HG03175 (cell line): ENCODE measurements at regions not wholly inside any gene's neighbourhood (a gene's known extent, or its start where the extent isn't known, plus 50 kb on each side); places are given as distances from the start of the nearest gene placed in this dataset.

Source experiments
- ATAC-seq: cut with Tn5 transposase; IDR thresholded peaks from one replicate; pipeline ENCODE4 v1.9.1; 2021; ENCODE audit warnings: mild to moderate bottlenecking, moderate library complexity; ENCODE audit not compliant: unreplicated experiment

DNA sequence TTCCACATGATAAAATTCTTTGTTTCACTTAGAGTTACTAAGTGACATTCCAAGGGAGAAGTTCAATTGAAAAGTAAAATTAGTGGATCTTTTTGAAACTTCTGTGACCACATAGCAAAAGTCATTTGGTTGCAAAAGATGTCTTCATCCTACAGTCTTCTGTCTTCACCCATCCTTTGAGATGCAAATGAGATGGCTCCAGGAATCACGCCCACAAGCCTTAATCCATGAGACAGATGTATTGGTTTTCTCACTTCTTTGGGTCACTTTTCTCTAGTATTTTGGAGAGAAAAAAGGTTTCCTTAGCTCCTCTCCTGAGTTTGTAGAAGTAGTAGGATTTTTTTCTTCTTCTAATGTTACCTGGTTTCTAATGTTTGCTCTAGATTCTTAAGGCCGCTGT lies 259.5 kb upstream of the SLC10A2 start:
- no peak for ATAC-seq

DNA sequence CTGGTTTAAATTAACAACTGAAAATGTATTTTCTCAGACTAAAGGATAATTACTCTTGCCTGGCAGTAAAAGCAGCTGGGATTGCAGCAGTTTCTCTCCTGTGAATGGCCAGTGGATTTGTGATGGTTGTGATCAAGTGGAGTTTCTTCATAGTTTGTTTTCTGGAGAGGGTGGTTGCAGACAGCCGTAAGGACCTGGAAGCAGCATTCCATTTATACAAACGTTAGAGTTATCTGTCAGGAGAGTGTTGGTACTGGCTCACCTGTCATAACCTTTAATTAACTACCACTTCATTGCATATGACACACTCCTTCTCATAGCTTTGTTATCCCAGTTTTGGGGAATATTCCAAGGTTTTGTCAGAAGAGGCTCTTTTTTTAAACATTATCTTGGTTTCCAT lies 258.4 kb upstream of the SLC10A2 start:
- ATAC-seq = no peak

DNA sequence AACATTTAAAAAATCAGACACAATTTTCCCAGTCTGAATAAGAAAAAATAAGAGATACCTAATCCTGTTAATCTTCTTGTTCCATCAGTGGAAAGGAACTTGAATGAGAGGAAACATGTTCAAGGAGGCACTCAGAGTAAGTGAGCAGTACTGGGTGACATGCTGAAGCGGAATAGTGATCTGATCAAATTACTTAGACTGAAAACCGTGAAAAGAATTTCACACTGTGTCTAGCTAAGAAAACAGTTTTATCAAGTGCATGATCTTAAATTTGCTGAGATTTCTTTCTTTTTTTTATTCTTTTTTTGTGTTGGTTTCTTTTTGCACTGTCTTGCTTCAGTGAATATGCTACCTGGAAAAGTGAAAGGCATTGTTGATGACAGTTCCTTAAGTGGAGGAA lies 249.5 kb upstream of the SLC10A2 start:
- no peak for ATAC-seq

DNA sequence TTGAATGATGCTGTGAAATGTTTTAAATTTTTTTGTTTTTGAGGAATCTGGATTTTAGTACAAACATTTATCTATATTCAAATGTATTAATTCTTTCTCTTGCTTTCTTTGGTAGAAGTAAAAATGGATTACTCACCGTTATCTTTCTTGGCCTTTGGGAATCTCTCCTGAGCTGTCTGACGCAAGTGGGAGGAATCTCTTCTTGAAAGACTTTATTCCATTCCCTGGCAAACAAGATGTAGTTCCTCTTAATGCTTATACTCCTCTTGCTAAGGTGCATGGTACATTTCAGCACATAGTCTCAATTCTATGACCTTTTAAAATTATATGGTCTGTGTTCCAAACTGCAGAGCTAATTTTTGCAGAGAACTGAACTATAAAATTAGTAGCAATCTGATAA lies 246.2 kb upstream of the SLC10A2 start:
- no peak for ATAC-seq

DNA sequence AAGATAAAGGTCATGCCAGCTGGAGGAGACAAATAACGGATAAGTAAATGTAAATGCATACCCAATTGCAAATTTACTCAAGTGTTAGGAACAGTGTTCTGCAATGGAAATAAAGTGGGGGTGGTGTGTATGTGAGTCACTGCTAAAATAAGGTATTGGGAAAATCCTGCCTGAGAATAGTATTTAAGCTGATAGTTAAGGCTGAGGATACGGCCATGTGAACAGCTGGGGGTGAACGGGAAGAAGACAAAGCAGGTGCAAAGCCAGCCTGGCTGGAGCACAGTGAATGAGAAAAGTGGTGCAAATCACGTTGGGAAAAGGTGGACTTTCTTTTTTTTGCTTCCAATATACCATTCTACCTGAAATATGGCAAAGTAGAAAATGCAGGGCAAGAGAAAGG lies 242.4 kb upstream of the SLC10A2 start:
- no peak for ATAC-seq

DNA sequence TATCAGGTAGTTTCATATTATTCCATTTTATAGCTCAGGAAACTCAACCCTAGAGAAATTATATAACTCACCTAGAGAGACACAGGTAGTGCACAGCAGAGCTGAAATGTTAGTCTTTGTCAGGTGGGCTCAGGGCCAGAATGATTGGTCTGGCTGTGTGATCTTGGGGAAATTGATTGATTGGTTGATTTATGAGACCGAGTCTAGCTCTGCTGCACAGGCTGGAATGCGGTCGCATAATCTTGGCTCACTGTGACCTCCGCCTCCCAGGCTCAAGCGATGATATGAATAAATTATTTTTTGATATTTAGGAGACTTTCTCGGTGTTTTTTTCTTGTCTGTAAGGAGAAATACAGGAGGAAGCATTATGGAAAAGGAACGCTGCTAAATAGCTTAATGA lies 239.9 kb upstream of the SLC10A2 start:
- ATAC-seq = no peak

DNA sequence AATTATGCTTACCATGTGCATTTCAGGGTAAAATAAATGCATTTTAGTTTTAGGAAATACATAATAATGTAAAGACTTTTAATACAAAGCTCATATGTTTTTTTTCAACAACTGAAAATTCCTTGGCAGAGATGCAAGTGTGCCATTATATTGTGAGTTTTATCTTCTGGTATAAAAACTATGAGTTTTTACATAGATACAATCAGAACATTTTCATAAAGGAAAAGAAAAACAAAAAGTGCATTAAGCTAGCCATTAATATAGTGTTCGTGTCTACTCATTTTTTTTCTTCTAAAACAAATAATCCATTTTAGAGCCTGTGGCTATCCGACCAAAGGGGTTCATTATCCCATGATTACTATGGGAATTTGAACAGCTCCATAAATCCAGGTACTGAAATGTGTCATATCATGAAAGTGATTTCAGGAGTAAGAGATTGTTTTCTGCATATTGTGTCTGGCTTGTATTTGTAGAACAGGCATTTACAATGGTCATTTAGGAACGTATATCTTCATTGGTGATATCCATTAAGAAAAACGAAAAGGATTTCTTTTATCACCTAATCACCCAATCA lies 236.9 kb upstream of the SLC10A2 start:
- ATAC-seq = no peak

DNA sequence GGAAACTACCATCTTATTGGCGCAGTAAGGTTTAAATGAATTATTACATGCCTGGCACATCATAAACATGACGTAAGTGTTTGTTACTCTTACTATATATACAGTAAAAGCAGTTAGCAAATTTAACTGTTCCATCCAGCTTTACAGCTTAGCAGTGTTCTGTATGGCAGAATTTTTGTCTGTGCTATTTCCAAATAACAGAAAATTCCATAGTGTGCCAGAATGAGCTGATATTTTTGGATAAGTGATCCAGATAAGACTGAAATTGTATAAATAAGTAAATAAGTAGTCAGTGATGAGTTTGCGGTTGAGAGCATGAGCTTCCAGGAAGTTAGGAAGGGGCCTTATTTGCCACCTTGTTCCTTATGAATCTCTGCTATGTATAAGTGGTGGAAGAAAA lies 236.5 kb upstream of the SLC10A2 start:
- no peak for ATAC-seq

DNA sequence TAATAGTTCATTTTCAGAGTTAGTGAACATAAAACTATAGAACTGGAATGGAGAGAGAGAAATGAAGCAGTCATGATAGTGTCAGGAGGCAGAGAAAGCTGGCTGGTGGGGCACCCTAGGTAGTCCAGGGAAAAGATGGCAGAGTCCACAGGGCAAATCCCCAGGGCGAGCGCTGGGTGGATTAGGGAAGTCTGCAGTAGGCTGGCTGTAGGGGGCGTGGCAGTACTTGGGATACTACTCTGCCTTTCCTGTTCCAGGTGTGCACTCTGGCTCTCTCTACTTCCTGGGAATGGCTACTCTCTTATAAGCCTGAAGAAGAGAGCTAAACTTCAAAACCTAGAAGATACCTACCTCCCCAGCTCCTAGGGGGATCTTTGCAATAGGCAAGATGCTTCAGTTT lies 232.9 kb upstream of the SLC10A2 start:
- no peak for ATAC-seq

DNA sequence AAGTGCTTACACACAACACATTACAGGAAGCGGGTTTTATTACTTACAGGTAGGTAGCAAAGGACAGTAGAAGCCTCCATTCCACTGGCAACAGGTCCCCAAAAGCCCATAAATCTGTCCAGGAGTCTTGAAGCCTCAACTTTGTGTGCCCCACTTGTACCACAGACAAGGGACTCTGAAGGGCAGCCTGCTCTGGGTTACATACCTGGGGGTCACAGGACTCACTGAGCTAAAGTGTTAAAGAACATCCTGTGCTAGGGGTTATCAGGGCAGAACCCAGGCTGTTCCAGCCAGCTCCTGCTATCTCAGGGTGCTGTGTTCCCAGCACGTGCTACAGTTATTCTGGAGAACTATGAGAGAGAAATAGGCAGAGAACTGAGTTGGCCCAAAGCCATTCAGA lies 230.9 kb upstream of the SLC10A2 start:
- ATAC-seq = no peak

DNA sequence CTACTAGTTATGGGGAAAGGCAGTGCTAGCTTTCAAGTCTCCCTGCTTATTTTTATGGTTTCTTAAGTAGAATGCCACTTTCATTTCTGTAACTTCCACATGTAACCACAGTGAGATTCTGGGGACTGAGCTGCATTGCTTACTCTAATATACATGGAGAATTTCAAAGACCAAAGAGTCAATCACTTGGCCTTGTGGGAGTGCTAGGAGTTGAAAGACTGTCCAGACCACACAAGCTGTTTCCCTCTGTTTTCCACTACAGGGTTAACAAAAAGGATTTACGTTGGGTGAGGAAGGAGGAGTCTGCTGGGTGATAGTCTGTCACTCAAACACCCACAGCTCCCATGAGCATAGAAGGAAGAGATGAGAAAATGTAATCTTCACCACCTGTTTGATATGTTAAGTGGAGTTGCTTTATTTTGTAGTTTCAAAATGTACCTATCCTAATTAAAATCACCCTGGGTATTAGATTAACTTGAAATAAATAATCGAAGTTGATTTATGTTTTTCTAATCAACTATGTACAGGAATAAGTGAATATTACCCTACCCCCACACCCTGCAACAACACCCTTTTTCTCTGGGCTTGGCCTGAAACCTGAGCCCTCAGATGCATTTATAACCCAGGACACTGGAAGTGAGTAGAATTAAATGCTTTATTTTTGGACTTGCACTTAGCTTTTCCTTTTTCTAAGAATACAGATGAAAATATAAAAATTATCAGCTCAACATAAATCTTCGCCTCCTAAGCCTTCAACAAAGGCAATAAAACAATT lies 225.8 kb upstream of the SLC10A2 start:
- peak; percentile 57 for ATAC-seq

DNA sequence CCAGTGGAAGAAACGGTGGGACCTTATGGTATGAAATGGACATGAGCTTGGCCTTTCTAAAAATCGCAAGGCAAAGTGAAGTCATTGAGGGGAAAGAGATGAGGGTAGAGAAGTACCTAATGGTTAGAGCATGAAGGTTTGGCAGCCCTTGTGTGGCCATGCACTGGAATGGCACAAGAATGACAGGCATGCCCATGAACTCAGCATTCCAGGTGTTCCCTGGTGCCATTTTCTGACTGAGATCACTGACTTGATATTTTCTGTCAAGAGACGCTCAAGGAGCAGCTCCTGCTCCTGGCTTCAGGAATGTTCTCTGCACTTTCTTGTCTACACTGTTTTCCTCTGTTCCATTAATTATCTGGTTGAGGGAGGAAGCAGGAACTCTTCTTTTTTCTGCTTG lies 225.0 kb upstream of the SLC10A2 start:
- ATAC-seq = no peak

DNA sequence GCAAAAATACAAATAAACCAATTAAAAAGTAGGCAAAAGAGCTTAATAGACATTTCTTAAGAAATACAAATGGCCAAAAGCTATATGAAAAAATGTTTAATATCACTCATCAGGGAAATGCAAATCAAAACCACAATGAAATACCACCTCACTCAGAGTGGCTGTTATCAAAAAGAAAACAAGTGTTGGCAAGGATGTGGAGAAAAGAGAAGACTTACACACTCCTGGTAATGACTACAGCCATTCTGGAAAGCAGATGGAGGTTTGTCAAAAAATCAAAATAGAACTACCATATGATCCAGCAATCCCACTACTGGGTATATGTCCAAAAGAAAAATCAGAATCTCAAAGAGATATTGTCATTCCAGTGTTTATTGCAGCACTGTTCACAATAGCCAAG lies 223.5 kb upstream of the SLC10A2 start:
- no peak for ATAC-seq

DNA sequence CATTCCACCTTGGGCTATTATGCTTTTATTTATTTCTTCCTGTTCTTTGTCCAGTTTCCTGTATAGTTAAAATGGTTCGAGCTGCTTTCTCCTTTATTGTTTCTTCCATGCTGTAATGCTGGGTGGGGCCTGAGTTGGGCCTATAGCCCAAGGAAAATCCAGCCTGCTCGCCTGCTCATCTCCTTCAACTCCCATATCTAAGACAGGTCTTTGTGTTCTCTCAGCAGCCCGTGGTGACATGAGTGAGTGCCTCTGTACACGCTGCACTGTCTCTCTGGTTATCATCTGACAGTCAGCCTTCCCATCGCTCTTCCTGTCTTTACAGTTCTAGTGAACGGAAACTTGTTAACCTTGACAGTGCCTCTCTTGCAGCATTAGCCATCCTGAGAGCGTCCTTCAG lies 221.9 kb upstream of the SLC10A2 start:
- no peak for ATAC-seq

DNA sequence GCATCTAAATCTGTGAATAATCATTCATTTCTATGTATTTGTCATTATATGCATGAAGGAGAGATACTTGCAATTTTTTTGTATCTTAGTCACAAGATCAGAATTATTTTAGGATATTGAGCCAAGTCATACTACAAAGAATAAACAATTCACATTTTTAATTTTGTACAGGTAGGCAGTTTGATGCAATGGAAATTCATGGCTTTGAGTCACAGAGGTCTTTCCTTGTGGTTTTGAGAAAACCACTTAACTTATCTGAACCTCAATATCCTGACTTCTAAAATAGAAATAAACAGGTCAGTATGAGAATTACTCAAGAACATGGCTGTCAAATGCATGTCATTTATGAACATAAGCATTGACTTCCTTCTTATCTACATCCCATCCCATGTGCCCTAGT lies 221.4 kb upstream of the SLC10A2 start:
- ATAC-seq = peak; percentile 28

DNA sequence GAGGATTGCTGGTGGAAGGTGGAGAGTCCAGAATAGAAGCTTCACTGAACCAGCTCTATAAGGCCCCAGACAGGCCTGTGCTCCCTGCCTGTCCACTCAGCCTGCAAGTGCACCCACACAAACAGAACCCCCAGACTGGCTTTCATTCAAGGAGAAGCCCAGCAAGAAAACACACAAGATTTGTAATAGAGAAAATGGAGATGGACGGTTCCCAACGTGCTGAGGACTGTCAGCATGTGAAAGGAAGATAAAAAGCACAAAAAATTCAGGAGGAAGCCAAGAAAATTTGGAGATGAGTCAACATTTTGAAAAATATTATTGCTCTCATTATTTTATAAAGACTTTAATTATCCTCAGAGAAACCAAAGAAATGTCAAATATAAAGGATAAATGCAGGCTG lies 218.2 kb upstream of the SLC10A2 start:
- ATAC-seq = no peak

DNA sequence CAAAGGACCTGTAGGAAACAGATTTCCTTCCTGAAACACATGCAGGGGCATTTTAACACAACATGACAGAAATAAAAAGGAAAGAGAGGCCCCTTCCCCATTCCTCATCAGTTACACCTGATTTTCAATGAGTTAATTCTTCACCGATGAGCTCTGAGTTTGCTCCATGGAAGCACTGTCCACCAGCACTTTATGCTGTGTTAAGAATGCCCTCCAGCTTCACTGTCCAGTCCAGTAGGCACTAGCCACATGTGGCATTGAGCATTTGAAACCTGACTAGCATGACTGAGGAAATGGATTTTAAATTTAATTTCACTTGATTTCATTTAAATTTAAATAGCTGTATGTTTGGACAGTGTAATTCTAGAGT lies 217.2 kb upstream of the SLC10A2 start:
- ATAC-seq = peak; percentile 4

DNA sequence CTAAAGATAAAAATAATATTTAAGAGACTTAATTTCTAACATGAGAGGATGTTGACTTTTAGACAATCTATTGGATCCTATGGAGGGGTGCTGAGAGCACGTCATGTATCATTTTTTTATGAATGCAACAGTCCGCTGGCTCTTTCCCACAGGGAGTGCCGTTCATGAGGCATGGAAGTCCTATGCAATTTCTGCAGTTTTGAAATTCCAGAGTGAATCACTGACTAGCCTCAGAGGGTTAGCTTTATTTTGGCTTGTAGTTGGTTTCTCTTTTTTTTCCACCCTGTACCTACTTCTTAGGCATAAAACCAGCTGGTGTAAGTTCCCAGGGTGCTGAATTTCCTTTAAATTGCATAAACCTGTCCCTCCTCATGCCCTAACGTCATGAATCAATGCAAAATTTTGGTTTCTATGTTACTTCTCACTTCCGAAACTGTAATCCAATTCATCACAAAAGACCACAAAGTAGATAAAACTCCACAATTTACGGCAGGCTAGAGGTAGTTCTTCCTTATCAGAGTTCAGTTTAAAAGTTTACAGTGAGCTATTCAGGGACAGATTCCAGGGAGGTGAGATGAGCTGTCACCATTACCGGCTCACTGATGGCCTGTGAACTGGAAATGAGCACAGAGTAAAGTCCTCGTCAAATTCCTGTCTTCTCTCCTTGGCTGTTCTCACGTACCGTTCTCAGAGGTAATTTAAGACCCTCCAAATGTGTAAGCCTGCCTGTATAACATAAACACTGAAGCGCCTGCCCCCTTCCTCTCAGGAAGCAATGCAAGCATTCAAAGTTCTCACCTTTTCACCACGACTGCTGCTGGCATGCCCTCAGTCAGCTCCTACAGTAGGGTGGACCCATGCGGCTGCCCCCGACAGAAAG lies 216.6 kb upstream of the SLC10A2 start:
- peak; percentile 49 for ATAC-seq

DNA sequence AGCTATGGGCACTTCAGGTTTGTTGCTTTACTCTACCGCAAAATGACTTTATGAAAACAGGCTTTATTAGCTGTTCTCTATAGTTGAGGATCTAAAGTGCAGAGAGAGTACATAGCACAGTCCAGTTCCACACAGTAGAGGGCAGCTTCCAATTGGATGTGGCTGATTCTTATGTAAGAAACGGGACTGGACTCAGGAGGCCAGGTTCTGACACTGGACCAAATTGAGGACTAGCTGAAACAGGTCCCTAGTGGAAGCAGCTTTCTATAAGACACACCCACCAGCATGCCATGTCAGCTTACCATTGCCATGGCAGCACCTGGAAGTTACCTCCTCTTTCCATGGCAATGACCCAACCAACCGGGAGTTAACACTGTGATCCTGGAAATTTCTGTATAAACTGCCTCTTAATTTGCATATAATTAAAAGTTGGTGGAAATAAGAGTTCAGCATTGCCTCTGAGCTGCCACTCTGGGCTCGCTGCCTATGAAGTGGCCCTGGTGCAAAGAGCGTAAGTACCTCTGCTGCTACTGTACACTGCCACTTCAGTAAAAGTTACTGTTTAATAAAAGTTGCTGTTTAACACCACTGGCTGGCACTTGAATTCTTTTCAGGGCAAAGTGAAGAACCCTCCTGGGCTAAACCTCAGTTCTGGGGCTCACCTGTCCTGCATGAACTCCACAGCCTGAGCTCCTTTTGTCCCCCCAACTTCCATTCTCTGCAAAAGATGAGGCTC lies 211.9 kb upstream of the SLC10A2 start:
- ATAC-seq = no peak

DNA sequence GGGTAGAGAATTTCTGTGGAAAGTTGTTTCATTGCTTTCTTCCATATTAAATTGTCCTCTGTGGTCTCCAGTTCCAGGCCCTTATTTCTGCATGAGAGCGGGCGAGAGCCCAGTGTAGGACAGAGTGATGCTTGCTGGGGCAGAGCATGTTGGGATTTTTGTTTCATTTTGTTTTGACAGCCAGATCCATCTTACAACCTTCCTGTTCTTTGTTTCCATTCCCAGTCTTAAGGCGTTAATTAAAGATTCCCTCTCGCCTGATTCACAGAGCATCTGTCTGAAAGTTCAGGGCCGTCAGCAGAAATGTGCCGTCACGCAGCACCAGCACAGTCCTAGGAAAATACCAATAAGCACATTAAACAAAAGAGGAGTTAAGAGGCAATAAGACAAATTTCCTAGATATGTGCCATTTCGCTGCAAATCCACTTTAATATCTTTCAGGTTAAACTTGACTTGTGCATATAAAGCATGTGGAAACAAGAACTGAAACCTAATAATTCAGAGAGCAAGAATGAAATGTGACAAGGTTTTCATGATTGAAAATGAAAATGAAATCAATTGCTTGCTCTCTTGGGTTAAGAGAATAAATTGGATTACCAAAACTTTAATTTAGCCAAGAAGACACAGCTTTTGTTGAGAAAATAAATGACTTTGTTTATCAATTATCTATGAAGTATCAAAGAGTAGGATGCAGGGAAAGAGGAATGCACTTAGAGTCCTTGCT lies 210.7 kb upstream of the SLC10A2 start:
- ATAC-seq = peak; percentile 96

DNA sequence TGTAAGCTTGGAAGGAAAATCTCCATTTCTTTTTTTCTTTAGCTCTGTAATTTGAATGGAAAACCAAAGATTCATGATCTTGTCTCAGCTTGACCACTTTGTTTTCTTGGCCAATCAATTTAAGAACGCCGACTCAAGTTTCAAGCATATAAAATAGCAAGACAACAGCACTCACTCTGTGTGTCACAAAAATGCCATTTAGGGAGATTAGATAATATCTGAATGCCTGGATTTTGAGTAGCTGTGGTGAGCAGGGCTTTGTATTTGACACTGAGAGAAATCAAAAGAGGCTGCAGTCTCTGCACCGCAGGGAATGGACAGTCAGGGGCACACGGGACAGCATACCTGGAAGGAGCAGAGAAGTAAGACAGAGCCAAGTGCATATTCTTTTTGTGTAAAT lies 209.5 kb upstream of the SLC10A2 start:
- ATAC-seq = no peak
